ENCODE measurements at regions not wholly inside any gene's neighbourhood (a gene's known extent, or its start where the extent isn't known, plus 50 kb on each side); places are given as distances from the start of the nearest gene placed in this dataset.

GRCh38 chr7:148480479-148481146 lies 110.0 kb upstream of the C7orf33 start:
- TF ChIP-seq CTCF (conservative IDR thresholded peaks at IDR 0.05; ENCODE audit: low read depth, low read length) (no peak), POLR2A (IDR thresholded peaks at IDR 0.05; ENCODE audit: low read depth, low read length) (no peak), RFX5 (IDR thresholded peaks at IDR 0.05; ENCODE audit: low read depth, low read length) (no peak), CEBPB (IDR thresholded peaks at IDR 0.05; ENCODE audit: low read depth, low read length) (no peak), RAD21 (IDR thresholded peaks at IDR 0.05; ENCODE audit: low read length) (no peak)

All from IMR-90 (cell line).